Fibroblast of pulmonary artery (primary cell): ENCODE measurements at regions not wholly inside any gene's neighbourhood (a gene's known extent, or its start where the extent isn't known, plus 50 kb on each side); places are given as distances from the start of the nearest gene placed in this dataset.

Experiments
- DNase-seq: peaks from one replicate; pipeline ENCODE4 v3.0.0-alpha.2; 2010; ENCODE audit warnings: low read depth
- H3K4me3 ChIP-seq: replicated peaks from 2 replicates; pipeline ENCODE4 v1.5.1; 2011; ENCODE audit warnings: low read depth, mild to moderate bottlenecking, control low read depth, low read length, moderate library complexity
- TF ChIP-seq, protein P1 (sequence below): IDR thresholded peaks from 2 replicates; pipeline ENCODE4 v1.5.1; 2011; ENCODE audit warnings: mild to moderate bottlenecking, control low read depth, low read length, inconsistent platforms; ENCODE audit errors: missing control alignments

DNA sequence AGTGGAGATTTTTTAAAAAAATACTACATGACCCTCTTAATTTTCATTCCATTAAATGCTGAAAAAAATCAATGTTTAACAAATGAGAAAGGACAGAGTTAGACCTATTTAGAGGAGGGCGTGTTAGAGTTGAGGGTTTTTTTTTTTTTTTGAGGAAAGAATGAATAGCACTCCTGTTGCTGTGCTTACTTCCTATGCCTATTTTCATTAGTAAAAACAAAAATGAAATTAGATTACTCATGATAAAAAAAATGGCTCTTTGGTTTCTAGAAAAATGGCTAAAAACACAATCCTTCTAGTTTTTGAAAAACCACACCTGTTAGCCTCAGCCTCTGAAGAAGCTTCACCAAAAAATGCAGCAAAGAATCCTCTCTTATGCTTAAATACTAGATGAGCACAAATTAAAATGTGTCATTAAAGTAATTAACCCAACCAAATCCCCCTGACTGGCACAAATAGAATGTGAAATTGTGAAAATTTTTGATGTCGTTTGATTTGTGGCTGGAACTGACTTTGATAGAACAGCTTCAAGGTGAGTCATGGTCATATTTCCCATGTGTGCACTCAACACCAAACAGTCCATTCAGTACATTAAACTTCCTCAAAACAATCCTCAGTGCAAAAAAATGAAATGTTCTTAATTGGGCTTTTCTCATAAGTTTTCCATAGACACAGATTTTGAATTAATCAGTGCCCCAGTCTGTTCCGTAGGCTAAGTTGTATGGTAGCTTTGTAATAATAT lies 98.0 kb downstream of the MACIR start:
- TF ChIP-seq, protein P1, sequence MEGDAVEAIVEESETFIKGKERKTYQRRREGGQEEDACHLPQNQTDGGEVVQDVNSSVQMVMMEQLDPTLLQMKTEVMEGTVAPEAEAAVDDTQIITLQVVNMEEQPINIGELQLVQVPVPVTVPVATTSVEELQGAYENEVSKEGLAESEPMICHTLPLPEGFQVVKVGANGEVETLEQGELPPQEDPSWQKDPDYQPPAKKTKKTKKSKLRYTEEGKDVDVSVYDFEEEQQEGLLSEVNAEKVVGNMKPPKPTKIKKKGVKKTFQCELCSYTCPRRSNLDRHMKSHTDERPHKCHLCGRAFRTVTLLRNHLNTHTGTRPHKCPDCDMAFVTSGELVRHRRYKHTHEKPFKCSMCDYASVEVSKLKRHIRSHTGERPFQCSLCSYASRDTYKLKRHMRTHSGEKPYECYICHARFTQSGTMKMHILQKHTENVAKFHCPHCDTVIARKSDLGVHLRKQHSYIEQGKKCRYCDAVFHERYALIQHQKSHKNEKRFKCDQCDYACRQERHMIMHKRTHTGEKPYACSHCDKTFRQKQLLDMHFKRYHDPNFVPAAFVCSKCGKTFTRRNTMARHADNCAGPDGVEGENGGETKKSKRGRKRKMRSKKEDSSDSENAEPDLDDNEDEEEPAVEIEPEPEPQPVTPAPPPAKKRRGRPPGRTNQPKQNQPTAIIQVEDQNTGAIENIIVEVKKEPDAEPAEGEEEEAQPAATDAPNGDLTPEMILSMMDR = no peak
- DNase-seq = no peak
- no peak overlapping the region for H3K4me3 ChIP-seq

DNA sequence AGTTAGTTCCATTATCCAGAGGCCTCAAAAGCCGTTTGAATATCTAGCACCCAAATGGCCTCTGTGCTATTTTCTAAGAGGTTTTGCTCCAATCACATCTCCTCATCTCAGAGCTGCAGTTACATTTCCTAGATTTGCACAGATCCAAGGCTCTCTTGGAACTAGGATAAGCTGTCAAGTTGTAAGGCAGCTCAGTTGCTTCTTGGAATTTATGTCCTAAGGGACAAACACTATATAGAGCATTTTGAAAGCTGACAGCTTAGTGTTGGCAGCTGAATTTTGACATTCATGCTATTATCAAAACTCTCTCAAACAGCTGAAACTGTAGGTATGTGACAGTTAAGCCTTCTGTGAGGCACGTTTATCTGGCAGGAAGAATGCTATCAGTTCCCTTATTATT lies 97.0 kb downstream of the MACIR start:
- no peak overlapping the region for H3K4me3 ChIP-seq
- no peak for DNase-seq
- TF ChIP-seq, protein P1 = no peak

DNA sequence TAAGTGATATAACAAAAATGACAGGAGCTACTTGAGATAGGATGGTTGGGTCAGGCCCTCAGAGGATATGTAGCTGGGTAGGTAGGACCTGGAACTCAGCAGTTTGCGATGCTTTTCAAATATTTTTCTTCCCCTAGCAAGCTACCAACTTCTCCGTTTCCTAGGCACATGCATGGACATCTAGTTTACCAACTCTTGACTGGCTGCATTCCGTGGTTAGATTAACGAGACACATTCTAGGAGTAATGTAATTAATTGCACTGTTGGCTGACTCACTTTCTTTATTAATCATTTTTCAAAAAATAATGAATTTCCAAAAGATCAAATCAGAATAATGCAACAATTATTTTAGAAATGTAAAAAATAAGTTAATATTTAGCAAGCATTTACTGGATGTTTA lies 95.9 kb downstream of the MACIR start:
- TF ChIP-seq, protein P1 = no peak
- no peak for DNase-seq
- H3K4me3 ChIP-seq = no peak overlapping the region

DNA sequence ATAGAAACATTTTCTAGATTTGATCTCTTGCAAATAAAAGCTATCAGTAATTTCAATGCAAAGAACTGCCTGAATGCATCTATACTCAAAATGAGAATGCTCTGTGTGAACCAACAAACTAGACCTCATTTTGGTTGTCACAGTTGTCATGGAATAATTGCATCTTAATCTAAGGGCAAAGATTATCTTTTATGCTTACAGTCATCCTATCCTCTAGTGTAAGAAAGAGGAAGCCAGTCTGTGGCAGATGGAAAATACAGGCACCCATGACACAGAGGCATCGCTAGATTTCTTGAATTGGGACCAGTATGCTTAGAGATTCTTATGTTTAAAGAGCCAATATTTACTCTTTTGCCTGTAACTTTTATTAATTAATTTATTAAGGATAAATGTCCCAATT lies 95.0 kb downstream of the MACIR start:
- DNase-seq = no peak
- no peak overlapping the region for H3K4me3 ChIP-seq
- TF ChIP-seq, protein P1 = no peak

DNA sequence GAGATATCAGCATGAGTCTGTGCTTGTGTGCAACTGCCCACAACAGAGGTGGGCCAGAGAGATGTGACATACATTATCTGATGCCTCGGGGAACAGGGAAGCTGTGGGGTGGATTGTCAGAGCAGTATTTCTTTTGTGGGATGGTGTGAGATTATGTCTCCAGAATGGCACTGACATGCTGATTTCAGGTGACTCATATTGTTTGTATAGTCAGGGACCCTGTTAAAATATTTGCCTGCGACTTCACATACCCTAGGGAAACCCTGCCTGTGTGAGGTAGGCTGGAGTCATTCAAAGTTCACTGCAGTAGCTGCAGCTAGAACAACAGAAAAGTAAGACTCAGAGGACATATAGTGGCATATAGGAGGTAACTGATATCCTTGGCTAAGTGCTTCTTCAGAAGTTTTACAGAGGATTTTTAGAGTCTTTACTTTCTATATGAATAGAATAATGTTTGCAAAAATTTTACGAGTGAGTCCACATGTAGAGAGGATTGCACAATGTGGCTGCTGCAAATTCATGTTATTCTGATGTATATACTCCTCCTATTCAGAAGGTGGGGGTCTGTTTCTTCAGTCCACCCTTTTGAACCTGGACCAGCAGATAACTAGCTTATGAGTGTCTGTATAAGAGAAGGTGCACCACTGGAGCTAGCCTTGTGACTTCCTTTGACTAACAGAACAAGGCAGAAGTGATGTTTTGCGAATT lies 89.3 kb downstream of the MACIR start:
- DNase-seq = no peak
- H3K4me3 ChIP-seq = no peak overlapping the region
- TF ChIP-seq, protein P1 = no peak

DNA sequence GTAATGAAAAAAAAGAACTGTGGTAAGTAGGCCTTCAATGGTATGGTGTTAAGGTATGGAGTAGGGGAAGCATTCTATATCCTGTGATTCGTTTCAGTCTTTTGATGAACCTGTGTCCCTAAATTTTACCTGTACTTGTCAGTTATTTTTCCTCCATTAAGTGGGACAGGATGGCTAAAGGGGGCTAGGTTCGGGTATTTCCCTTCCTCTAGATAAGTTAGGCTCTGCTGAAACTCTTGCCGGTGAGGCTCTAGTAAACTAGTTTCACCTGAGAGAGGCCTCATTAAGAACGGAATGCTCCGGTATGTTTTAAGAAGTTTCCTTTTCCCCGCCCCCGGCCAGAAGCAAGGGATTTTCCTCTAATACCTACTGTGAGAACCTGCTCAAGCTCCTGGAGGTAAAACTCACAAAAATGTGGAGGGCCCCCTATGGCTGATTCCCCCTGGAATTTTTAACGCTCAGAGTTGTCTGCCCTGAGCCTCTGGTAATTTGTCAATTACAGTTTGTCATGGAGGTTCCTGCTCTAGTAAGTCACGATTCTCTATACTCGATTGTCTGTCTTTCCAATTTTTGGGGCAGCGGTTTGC lies 87.7 kb downstream of the MACIR start:
- no peak for DNase-seq
- TF ChIP-seq, protein P1 = no peak
- H3K4me3 ChIP-seq = no peak overlapping the region

DNA sequence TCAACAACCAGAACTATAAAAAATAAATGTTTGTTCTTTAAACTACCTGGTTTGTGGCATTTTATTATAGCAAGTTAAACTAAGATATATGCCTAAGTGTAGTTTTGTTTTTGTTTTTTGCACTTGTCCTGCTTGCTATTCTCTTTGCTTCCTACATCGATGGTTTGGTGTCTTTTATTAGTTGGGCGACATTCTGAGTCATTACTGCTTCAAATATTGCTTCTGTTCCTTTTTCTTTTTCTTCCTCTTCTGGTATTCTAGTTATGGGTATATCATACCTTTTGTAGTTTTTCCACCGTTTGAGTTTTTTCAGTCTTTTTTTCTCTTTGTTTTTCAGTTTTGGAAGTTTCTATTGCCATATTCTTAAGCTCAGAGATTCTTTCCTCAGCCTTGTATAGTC lies 86.9 kb downstream of the MACIR start:
- DNase-seq = no peak
- no peak overlapping the region for H3K4me3 ChIP-seq
- TF ChIP-seq, protein P1 = no peak
